ENCODE measurements at regions not wholly inside any gene's neighbourhood (a gene's known extent, or its start where the extent isn't known, plus 50 kb on each side); places are given as distances from the start of the nearest gene placed in this dataset.

DNA sequence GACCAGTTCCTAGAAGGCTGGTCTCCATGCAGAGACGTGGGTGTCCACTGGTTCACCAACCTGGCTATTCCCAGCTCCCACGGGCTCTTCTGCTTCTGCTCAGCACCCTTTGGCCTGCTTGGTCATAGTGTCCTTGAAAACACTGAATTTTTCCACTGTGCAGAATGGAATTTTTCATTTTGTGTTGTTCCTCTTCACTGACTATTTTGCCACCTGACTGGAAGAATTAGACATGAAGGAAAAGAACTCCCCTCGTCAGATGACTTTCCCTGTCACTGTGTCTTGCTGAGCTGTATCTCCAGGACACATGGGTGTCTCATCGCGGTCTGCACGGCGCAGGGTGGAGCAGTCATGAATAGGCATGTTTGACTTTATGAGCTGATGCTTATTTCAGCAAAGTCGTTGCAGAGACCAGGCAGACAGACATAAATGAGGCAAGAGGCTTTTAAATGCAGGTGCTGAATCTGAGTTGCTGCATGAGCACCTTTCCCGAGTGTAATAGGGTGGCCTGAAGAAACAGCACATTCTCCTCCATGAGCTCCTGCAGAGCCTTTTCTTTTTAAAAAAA lies 50.2 kb upstream of the SEMA4D start:
- H3K27ac ChIP-seq (ENCODE audit: low read length) = no peak overlapping the region
- ATAC-seq = no peak
- H3K27me3 ChIP-seq (ENCODE audit: control insufficient read depth, insufficient read depth, low read length) = no peaks in the 10 kb centered on the region
- intact Hi-C loops (cut with micrococcal nuclease; ENCODE audit: unreplicated experiment) (loop anchor here (5.0 to 10.0 kb wide), 3 partner anchors 123 to 226 kb away; no protein-coding TSS in a partner anchor), in situ Hi-C loops (cut with HindIII; ENCODE audit: low pct_unique_long_range_greater_than_20kb, low sequenced_read_pairs) (no loop called here)
- ChIA-PET POLR2A (no interaction called here), CTCF (interaction anchor here (0.9 to 1.1 kb wide), 2 partner anchors 173 to 230 kb away, joined by 3 to 5 read pairs; partner anchors contain the start of gene SECISBP2)
- H3K9me3 ChIP-seq (ENCODE audit: control insufficient read depth, insufficient read depth, low read depth, low read length) = no peaks in the 10 kb centered on the region
- DNase-seq (ENCODE audit: low read depth, low spot score) = no peak
- TF ChIP-seq POLR2AphosphoS5 (IDR thresholded peaks at IDR 0.05; ENCODE audit: low read depth, low read length) = no peak
- TF ChIP-seq, protein P1, sequence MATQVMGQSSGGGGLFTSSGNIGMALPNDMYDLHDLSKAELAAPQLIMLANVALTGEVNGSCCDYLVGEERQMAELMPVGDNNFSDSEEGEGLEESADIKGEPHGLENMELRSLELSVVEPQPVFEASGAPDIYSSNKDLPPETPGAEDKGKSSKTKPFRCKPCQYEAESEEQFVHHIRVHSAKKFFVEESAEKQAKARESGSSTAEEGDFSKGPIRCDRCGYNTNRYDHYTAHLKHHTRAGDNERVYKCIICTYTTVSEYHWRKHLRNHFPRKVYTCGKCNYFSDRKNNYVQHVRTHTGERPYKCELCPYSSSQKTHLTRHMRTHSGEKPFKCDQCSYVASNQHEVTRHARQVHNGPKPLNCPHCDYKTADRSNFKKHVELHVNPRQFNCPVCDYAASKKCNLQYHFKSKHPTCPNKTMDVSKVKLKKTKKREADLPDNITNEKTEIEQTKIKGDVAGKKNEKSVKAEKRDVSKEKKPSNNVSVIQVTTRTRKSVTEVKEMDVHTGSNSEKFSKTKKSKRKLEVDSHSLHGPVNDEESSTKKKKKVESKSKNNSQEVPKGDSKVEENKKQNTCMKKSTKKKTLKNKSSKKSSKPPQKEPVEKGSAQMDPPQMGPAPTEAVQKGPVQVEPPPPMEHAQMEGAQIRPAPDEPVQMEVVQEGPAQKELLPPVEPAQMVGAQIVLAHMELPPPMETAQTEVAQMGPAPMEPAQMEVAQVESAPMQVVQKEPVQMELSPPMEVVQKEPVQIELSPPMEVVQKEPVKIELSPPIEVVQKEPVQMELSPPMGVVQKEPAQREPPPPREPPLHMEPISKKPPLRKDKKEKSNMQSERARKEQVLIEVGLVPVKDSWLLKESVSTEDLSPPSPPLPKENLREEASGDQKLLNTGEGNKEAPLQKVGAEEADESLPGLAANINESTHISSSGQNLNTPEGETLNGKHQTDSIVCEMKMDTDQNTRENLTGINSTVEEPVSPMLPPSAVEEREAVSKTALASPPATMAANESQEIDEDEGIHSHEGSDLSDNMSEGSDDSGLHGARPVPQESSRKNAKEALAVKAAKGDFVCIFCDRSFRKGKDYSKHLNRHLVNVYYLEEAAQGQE (IDR thresholded peaks at IDR 0.05; ENCODE audit: insufficient read depth in 1 of 2, low read depth in 2 of 2, low read length in 1 of 2) = no peak
- TF ChIP-seq SIN3A (IDR thresholded peaks at IDR 0.05; ENCODE audit: borderline replicate concordance, insufficient read depth, low read depth, low read length) = no peak
- TF ChIP-seq TCF7L2 (IDR thresholded peaks at IDR 0.05; ENCODE audit: low read depth, low read length) = no peak
- H3K36me3 ChIP-seq (ENCODE audit: control insufficient read depth, insufficient read depth, low read length) = no peaks in the 10 kb centered on the region
- no TSS peak for BruUV-seq (replicated peaks)
- H3K4me1 ChIP-seq (ENCODE audit: control insufficient read depth, insufficient read depth, low read length) = no peaks in the 10 kb centered on the region
- H3K4me3 ChIP-seq (ENCODE audit: low read depth in 2 of 2, low read length in 2 of 2) = no peak overlapping the region

All from Panc1 (cell line).